ENCODE measurements at regions not wholly inside any gene's neighbourhood (a gene's known extent, or its start where the extent isn't known, plus 50 kb on each side); places are given as distances from the start of the nearest gene placed in this dataset.

- TF ChIP-seq, protein P1, sequence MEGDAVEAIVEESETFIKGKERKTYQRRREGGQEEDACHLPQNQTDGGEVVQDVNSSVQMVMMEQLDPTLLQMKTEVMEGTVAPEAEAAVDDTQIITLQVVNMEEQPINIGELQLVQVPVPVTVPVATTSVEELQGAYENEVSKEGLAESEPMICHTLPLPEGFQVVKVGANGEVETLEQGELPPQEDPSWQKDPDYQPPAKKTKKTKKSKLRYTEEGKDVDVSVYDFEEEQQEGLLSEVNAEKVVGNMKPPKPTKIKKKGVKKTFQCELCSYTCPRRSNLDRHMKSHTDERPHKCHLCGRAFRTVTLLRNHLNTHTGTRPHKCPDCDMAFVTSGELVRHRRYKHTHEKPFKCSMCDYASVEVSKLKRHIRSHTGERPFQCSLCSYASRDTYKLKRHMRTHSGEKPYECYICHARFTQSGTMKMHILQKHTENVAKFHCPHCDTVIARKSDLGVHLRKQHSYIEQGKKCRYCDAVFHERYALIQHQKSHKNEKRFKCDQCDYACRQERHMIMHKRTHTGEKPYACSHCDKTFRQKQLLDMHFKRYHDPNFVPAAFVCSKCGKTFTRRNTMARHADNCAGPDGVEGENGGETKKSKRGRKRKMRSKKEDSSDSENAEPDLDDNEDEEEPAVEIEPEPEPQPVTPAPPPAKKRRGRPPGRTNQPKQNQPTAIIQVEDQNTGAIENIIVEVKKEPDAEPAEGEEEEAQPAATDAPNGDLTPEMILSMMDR (IDR thresholded peaks at IDR 0.05) = no peak
- no peak for TF ChIP-seq POLR2AphosphoS5 (IDR thresholded peaks at IDR 0.05)
- no peak for TF ChIP-seq EP300 (IDR thresholded peaks at IDR 0.05)
Measured at GRCh38 chr10:84063440-84063839, 75.9 kb upstream of the GHITM start.
